SK-N-SH (cell line): ENCODE measurements at regions not wholly inside any gene's neighbourhood (a gene's known extent, or its start where the extent isn't known, plus 50 kb on each side); places are given as distances from the start of the nearest gene placed in this dataset.

Experiments used
- CTCF ChIP-seq: fragments of 200-600 bp; sonication (generic); IDR thresholded peaks from 2 replicates; pipeline ENCODE4 v1.6.1; 2017; ENCODE audit warnings: antibody characterized with exemption, mild to moderate bottlenecking, moderate library complexity
- TAF1 ChIP-seq: IDR thresholded peaks from 2 replicates; pipeline ENCODE4 v1.6.1; 2012; ENCODE audit warnings: low read depth, mild to moderate bottlenecking, low read length, moderate library complexity, borderline replicate concordance

GRCh38 chr6:92122746-92123145, 1296.6 kb downstream of the EPHA7 start:
- TF ChIP-seq CTCF: peak; percentile 34
- TF ChIP-seq TAF1: no peak
